ENCODE measurements at regions not wholly inside any gene's neighbourhood (a gene's known extent, or its start where the extent isn't known, plus 50 kb on each side); places are given as distances from the start of the nearest gene placed in this dataset.

- TF ChIP-seq EZH2 (IDR thresholded peaks at IDR 0.05; ENCODE audit: low read depth) = no peak
- no peak for TF ChIP-seq CTCF (conservative IDR thresholded peaks at IDR 0.05)
These were observed 200.2 kb upstream of the LRRN1 start for GRCh38 chr3:3599016-3599415.

Measured in PC-9 (cell line).